SH-SY5Y (cell line): ENCODE measurements at regions not wholly inside any gene's neighbourhood (a gene's known extent, or its start where the extent isn't known, plus 50 kb on each side); places are given as distances from the start of the nearest gene placed in this dataset.

Experiments
- GATA2 ChIP-seq: IDR thresholded peaks from 2 replicates; pipeline ENCODE4 v1.6.1; 2011; ENCODE audit warnings: mild to moderate bottlenecking, low read depth, low read length
- GATA3 ChIP-seq: IDR thresholded peaks from 2 replicates; pipeline ENCODE4 v1.6.1; 2011; ENCODE audit warnings: low read depth, mild to moderate bottlenecking, low read length, moderate library complexity

DNA sequence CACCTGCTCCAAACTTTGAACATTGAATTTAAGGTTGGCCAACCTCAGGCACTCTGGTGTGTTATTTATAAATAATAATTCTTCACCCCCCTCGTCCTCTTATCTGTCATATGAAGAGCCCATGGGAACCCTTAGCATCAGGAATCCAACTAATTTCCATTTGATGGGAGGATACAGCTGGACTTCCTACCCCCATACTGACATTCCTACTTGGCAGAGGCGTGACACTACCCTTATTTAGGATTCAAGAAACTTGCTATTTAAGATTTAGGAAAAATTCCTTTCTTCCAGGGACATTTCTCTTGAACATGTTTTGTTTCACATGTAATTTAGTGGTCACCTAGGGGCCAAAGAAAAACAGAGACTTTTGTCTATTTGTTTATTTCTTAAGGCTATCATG is 171.9 kb upstream of the NRP1 start:
- no peak for TF ChIP-seq GATA2
- no peak for TF ChIP-seq GATA3
